Nephron progenitor cell (in vitro differentiated cells): ENCODE measurements at regions not wholly inside any gene's neighbourhood (a gene's known extent, or its start where the extent isn't known, plus 50 kb on each side); places are given as distances from the start of the nearest gene placed in this dataset.

Source experiments
- DNase-seq: peaks from one replicate; pipeline ENCODE4 v3.0.0; 2021
- H3K27ac Mint-ChIP-seq: 2 replicates; pipeline ENCODE4 v1.8.0; 2021; ENCODE audit warnings: mild to moderate bottlenecking, moderate library complexity, mixed read lengths
- H3K27me3 Mint-ChIP-seq: 2 replicates; pipeline ENCODE4 v1.8.0; 2021; ENCODE audit warnings: mild to moderate bottlenecking, low read depth, mixed read lengths; ENCODE audit not compliant: poor library complexity
- H3K36me3 Mint-ChIP-seq: 2 replicates; pipeline ENCODE4 v1.8.0; 2021; ENCODE audit warnings: low read depth, mixed read lengths
- H3K4me1 Mint-ChIP-seq: 2 replicates; pipeline ENCODE4 v1.8.0; 2021; ENCODE audit warnings: mixed read lengths
- H3K4me3 Mint-ChIP-seq: 2 replicates; pipeline ENCODE4 v1.8.0; 2021; ENCODE audit warnings: mild to moderate bottlenecking, moderate library complexity, mixed read lengths
- H3K9me3 Mint-ChIP-seq: 2 replicates; pipeline ENCODE4 v1.8.0; 2021; ENCODE audit warnings: mild to moderate bottlenecking, moderate library complexity, mixed read lengths
- TF ChIP-seq, protein P1 (sequence below): fragments of 200-600 bp; sonication (generic); IDR thresholded peaks from 2 replicates; pipeline ENCODE4 v1.5.0; 2021; ENCODE audit warnings: antibody characterized with exemption

DNA sequence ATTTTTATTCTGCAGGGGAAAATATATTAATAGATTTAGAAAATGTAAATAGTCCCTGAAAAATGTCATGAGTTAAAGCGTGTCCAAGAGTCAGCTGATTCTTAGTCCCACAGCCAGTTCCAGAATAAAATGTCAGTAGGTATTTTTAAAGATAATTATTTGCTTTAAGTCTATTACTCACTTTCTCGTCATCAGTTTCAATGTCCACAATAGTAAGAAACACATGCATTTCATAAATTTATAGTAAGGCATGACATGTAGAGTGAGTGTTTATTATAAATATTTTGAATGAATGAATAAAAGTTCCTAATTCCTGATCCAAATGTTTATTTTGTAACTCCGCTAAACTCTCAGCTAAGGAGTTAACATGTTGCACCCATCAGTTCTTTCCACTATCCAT, 1044.0 kb upstream of the PIK3C3 start:
- Mint-ChIP-seq H3K27me3 (peaks cover 3% of the 10 kb centered on the region), H3K9me3 (no peaks in the 10 kb centered on the region), H3K4me3 (no peak overlapping the region), H3K4me1 (peaks cover 5% of the 10 kb centered on the region), H3K36me3 (no peaks in the 10 kb centered on the region), H3K27ac (no peak overlapping the region)
- TF ChIP-seq, protein P1, sequence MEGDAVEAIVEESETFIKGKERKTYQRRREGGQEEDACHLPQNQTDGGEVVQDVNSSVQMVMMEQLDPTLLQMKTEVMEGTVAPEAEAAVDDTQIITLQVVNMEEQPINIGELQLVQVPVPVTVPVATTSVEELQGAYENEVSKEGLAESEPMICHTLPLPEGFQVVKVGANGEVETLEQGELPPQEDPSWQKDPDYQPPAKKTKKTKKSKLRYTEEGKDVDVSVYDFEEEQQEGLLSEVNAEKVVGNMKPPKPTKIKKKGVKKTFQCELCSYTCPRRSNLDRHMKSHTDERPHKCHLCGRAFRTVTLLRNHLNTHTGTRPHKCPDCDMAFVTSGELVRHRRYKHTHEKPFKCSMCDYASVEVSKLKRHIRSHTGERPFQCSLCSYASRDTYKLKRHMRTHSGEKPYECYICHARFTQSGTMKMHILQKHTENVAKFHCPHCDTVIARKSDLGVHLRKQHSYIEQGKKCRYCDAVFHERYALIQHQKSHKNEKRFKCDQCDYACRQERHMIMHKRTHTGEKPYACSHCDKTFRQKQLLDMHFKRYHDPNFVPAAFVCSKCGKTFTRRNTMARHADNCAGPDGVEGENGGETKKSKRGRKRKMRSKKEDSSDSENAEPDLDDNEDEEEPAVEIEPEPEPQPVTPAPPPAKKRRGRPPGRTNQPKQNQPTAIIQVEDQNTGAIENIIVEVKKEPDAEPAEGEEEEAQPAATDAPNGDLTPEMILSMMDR = no peak
- no peak for DNase-seq

GRCh38 chr18:40907842-40908241, 1047.2 kb upstream of the PIK3C3 start:
- no peak overlapping the region for H3K27ac Mint-ChIP-seq
- TF ChIP-seq, protein P1 = no peak
- no peaks in the 10 kb centered on the region for H3K9me3 Mint-ChIP-seq
- H3K4me1 Mint-ChIP-seq = peaks cover 7% of the 10 kb centered on the region
- H3K36me3 Mint-ChIP-seq = no peaks in the 10 kb centered on the region
- H3K4me3 Mint-ChIP-seq = no peak overlapping the region
- H3K27me3 Mint-ChIP-seq = peaks cover 3% of the 10 kb centered on the region
- no peak for DNase-seq

DNA sequence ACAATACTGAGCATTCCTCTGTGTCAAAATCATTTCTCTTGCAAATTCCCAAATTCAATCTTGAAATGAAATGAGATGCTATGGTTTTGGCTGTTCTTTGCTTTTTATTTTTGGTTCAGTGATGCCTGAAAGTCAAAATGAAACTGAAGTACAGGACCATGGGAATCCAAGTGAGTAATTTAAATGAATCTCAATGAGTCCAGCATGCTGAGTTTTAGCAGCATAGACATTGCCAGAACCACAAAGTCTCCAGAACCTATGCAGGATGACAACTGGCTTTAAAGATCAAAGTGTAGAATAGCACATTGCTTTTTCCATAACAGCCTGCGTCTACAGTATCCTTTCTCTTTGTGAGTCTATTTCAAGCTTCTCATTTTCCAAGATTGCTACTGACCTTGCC, 1050.7 kb upstream of the PIK3C3 start:
- peaks cover 12% of the 10 kb centered on the region for H3K4me1 Mint-ChIP-seq
- no peaks in the 10 kb centered on the region for H3K36me3 Mint-ChIP-seq
- TF ChIP-seq, protein P1 = no peak
- H3K9me3 Mint-ChIP-seq = no peaks in the 10 kb centered on the region
- DNase-seq = no peak
- no peak overlapping the region for H3K27ac Mint-ChIP-seq
- no peaks in the 10 kb centered on the region for H3K27me3 Mint-ChIP-seq
- no peak overlapping the region for H3K4me3 Mint-ChIP-seq

GRCh38 chr18:40902436-40902835, 1052.6 kb upstream of the PIK3C3 start:
- Mint-ChIP-seq H3K9me3 (no peaks in the 10 kb centered on the region), H3K36me3 (no peaks in the 10 kb centered on the region), H3K27ac (peak overlapping the region; percentile 4), H3K27me3 (no peaks in the 10 kb centered on the region), H3K4me3 (no peak overlapping the region), H3K4me1 (peaks cover 7% of the 10 kb centered on the region)
- no peak for DNase-seq
- TF ChIP-seq, protein P1 = no peak

DNA sequence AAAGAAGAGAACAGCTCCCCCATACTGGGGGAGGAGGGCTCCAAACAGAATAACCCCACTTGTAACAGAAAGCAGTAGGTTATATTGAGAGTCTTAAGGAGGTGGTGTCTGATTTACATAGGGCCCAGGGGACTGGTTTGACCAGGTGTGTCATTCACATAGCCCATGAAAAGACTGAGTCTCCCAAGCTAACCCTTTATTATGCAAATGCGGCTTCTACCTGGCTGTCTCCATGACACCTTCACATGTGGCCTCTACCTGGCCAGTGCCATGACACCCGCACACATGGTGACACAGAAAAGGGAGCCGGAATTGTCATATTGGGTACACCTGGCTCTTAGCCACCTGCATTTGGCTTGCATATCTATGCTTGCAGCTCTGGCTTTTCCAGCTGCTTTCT, 1057.2 kb upstream of the PIK3C3 start:
- H3K4me3 Mint-ChIP-seq = no peak overlapping the region
- TF ChIP-seq, protein P1 = no peak
- no peak for DNase-seq
- peaks cover 17% of the 10 kb centered on the region for H3K9me3 Mint-ChIP-seq
- H3K4me1 Mint-ChIP-seq = peaks cover 6% of the 10 kb centered on the region
- H3K27ac Mint-ChIP-seq = no peak overlapping the region
- peaks cover 5% of the 10 kb centered on the region for H3K36me3 Mint-ChIP-seq
- peaks cover 2% of the 10 kb centered on the region for H3K27me3 Mint-ChIP-seq

DNA sequence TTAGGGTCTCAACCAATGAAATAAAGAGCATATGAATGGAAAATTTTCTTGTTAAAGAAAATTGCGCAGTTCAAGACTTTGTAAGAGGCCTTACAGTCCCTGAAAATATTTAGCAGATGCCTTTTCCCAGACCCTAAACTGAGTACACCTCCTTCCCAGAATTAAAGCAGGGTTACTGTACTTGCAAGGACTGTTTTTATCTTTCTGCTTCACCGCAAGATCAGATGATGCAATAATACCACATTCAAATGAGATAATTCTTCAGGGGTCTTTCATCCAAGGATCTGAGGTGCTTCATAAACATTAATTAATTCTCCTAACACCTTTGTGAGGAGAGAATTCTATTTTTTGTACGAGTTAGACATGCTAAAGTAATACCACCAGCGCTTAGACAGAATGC, 1071.8 kb upstream of the PIK3C3 start:
- H3K4me3 Mint-ChIP-seq = no peak overlapping the region
- H3K4me1 Mint-ChIP-seq = no peaks in the 10 kb centered on the region
- TF ChIP-seq, protein P1 = no peak
- no peaks in the 10 kb centered on the region for H3K36me3 Mint-ChIP-seq
- no peaks in the 10 kb centered on the region for H3K9me3 Mint-ChIP-seq
- no peak for DNase-seq
- H3K27ac Mint-ChIP-seq = no peak overlapping the region
- no peaks in the 10 kb centered on the region for H3K27me3 Mint-ChIP-seq
